ENCODE measurements at regions not wholly inside any gene's neighbourhood (a gene's known extent, or its start where the extent isn't known, plus 50 kb on each side); places are given as distances from the start of the nearest gene placed in this dataset.

DNA sequence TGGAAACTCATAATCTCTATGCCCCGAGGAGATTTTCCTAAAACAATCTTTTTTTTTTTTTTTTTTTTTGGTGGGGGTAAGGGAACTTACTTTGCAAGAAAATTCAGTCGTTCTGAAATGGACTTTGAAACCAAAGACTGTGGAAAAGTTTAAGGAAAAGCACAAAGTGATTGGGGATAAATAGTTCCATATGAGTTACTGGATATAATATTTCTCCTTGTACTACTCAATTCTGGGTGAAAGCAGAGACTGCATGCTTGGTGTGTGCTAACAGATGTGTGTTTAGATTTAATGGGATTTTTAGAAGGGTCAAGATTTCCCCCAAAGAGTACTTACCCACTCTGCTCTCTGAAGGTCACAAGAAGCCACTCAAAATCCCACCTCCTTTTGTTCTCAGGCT is 204.9 kb upstream of the USP24 start:
- no peaks in the 10 kb centered on the region for H3K36me3 Mint-ChIP-seq
- no peak overlapping the region for H3K27ac Mint-ChIP-seq
- no peak for DNase-seq (ENCODE audit: low spot score)
- no peaks in the 10 kb centered on the region for H3K4me1 Mint-ChIP-seq
- TF ChIP-seq AR (CRISPR knock-in tag; IDR thresholded peaks at IDR 0.05) (no peak), TEAD4 (CRISPR knock-in tag; IDR thresholded peaks at IDR 0.05) (no peak), MAX (CRISPR knock-in tag; IDR thresholded peaks at IDR 0.05) (no peak), ZNF263 (CRISPR knock-in tag; IDR thresholded peaks at IDR 0.05; ENCODE audit: low read depth) (no peak), JAZF1 (CRISPR knock-in tag; IDR thresholded peaks at IDR 0.05) (no peak), ZNF232 (CRISPR knock-in tag; IDR thresholded peaks at IDR 0.05) (no peak), ETV6 (CRISPR knock-in tag; IDR thresholded peaks at IDR 0.05) (no peak), USF1 (CRISPR knock-in tag; IDR thresholded peaks at IDR 0.05) (no peak), MLX (CRISPR knock-in tag; IDR thresholded peaks at IDR 0.05) (no peak), IRF2 (CRISPR knock-in tag; IDR thresholded peaks at IDR 0.05; ENCODE audit: borderline replicate concordance, low read depth) (no peak), AFF4 (CRISPR knock-in tag; IDR thresholded peaks at IDR 0.05; ENCODE audit: borderline replicate concordance) (no peak), FOXJ3 (CRISPR knock-in tag; IDR thresholded peaks at IDR 0.05; ENCODE audit: borderline replicate concordance) (no peak), ZSCAN18 (CRISPR knock-in tag; IDR thresholded peaks at IDR 0.05) (no peak), ZNF138 (CRISPR knock-in tag; conservative IDR thresholded peaks at IDR 0.05) (no peak), CREB1 (CRISPR knock-in tag; IDR thresholded peaks at IDR 0.05) (no peak), ZNF396 (CRISPR knock-in tag; IDR thresholded peaks at IDR 0.05; ENCODE audit: borderline replicate concordance) (no peak)
- TF ChIP-seq, protein P1, sequence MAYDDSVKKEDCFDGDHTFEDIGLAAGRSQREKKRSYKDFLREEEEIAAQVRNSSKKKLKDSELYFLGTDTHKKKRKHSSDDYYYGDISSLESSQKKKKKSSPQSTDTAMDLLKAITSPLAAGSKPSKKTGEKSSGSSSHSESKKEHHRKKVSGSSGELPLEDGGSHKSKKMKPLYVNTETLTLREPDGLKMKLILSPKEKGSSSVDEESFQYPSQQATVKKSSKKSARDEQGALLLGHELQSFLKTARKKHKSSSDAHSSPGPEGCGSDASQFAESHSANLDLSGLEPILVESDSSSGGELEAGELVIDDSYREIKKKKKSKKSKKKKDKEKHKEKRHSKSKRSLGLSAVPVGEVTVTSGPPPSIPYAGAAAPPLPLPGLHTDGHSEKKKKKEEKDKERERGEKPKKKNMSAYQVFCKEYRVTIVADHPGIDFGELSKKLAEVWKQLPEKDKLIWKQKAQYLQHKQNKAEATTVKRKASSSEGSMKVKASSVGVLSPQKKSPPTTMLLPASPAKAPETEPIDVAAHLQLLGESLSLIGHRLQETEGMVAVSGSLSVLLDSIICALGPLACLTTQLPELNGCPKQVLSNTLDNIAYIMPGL (CRISPR knock-in tag; IDR thresholded peaks at IDR 0.05) = no peak
- ChIA-PET POLR2A (no interaction called here), CTCF (no interaction called here)
- no peak overlapping the region for H3K4me3 Mint-ChIP-seq
- no peak for ATAC-seq
- no peaks in the 10 kb centered on the region for H3K27me3 Mint-ChIP-seq (ENCODE audit: low read depth)
- peaks cover 13% of the 10 kb centered on the region for H3K9me3 Mint-ChIP-seq
